ENCODE measurements at regions not wholly inside any gene's neighbourhood (a gene's known extent, or its start where the extent isn't known, plus 50 kb on each side); places are given as distances from the start of the nearest gene placed in this dataset.

DNA sequence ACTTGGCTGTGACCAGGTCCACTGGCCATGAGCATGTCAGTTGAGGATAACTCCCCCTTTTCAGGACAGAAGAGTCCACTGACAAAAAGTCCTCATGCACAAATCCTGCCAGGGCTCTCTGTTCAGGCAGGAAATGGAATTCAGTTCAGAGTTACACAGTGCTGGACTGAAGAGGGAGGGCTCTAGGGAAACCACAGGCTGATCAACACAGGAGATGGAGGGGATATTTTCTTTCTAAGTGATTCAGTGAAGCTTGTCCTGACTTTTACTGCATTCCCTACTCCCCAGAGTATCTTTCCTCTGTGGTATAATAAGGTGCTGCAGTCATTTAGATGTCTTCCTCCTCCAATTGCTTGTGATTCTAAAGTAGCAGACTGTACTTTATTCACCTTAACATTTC, 335.5 kb upstream of the IGFBP7 start:
- DNase-seq = no peak

DNA sequence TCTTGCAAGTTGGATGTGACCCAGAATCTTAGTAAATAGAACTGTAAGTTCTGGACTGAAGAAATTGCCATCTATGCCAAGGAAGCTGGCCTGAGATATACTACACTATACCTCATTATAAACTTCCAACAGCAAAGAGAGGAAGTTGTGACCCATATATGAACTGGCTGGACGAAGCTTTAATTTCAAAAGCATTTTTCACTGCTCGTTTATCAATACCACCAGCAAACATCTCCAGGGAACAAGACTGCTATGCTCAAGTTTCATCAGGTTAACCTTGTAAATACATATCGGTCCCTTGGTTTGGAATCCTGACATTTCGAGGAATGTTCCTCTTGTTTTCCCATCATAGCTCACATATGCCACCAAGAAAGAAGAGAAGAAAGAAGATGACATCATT, 334.5 kb upstream of the IGFBP7 start:
- no peak for DNase-seq

DNA sequence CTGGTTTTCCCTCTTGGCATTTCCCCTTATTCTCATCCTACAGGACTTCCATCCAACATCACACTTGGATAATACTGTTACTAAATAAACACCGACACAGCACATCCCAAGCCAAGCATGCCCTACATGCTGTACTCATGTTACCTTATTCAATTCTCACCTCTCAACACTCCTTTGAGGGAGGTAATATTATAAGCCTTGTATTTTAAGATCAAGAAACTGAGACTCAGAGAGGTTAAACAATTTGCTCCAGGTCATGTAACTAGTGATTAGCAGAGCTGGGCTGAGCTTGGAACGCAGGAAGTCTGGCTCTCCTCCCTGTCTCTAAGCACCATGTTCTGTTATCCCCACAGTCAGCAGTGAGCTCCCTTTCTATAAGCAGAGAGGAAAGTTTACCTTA, 333.6 kb upstream of the IGFBP7 start:
- no peak for DNase-seq

DNA sequence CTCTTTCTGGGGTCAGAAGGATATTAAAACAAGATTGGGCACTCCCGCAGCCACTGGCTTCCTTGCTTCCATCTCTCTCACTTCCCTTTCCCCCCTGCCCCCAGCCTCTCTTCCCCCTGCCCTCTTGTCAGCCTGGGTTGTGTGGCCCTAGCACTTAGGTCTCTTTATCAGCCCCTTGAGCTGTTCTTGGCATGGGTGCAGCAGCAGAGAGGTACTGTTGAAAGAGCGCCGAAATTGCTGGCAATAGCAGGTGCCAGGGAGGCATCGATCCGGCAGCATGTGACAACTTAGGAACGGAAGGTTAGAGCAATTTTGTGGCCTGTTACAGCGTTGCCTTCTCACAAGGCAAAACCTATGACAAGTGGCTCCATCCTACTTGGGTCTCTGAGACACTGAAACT, 333.1 kb upstream of the IGFBP7 start:
- DNase-seq = no peak

DNA sequence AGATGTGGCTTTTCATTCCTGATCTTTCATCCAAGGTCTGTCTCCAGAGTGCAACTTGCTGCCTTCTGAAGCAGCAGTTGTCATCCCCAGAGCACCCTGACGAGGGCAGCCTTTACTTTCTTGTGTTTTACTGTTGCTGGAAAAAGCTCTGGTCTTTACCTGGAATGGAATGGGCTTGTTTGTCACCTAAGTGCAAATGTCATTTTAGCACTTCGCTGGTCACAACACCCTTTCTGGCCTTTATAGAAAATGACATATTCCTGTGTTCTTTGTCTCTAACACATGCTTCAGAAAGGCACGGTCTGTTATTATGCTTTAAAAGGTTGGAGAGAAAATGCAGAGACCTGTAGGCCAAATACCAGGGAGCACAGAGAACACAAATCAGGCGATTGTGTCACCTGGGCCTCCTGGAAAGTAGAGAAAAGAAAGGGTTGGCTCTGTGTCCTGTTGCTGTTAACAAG, 332.7 kb upstream of the IGFBP7 start:
- DNase-seq = no peak

DNA sequence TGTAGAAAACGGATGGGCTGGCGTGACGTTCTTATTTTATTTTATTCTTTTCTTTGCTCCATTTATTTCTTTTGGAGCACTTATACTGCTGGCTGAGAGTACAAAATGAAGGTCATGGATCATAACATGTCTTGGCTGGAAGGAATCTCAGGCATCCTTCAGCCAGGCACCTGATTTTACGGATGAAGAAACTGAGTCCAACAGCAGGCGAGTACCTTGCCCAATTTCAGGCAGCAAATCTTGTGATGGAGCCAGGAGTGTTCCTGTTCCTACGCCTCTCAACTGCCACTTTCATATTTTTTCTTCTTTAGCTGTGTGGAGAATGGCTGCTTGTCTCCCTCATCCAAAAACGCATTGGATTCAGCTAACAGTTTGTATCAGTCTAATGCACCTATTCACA, 332.1 kb upstream of the IGFBP7 start:
- DNase-seq = no peak

DNA sequence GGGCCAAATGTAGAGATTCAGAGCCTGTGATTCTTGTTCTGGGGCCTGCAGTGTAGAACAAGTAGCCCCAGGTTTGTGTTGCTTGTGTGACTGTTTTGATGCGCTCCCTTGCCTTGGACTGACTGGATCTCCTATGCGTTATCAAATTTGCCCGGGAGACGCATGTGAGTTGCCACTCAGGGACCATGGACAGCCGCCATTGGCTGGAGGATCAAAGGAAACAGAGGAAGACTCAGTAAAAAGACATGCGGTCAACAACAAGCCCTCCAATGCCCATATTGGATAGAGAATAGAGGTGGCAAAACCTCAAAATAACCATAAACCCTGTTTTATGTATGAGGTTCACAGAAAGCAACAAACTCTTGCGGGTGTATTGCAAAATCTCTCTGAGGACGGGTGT, 327.5 kb upstream of the IGFBP7 start:
- DNase-seq = no peak

DNA sequence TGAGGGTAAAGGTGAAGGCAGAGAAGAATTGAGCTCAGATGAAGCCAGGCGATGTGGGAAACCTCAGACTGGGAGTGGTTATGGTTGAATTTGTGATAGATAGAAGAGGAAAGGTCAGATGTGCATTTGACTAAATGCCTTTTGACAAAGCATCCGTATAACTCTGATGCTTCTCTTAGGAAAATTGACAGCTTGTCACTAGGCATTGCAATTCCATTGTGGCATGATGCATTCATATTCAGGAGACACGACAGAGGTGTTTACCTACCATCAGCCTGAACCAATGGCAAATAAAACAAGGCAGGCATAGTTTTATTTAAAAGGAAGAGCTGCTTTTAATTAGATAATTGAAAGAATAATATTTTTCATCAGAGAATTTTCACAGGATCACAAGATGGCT, 325.1 kb upstream of the IGFBP7 start:
- DNase-seq = no peak

DNA sequence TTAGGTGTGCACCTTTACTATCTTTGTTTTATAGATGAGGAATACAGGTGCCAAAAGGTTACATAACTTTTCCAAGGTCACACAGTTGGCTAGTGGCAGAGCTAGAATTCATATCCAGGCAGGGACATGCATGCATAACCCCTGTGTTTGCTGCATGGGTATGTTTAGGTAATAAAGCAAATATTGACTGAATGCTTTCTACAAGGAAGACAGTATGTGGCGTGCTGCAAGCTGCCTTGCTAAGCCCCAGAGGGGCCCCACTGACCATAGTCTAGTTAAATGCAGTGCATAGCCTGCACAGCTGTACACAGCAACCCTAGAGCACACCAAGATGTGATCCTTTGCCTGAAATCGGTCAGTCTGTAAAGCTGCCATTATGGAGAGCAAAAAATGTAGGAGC, 320.5 kb upstream of the IGFBP7 start:
- no peak for DNase-seq

DNA sequence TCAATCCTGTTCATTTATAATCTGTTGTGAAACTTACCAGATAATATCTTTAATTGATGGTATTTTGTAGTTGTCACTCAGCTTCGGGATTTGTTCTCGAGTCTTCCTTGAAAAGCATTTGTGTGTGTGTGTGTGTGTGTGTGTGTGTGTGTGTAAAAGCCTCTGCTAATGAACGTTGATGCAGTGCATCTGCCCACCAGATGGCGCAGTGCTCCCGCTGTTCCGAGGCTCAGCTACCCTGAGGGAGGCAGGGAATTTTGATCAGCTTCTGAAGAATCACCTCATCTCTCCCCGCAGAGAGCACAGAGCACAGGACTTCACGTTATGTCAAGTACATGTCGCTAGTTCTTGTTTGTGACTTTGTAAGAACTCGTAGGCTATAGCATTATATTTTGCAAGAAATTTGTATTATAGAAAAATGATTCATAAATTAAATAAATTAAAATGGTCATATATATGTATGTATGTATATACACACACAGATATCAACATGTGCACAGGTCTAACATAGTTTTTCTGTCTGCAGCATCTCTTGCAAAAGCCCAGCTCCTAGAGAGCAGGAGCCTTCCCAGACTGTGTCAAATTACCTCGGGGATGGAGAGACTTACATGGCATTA, 316.7 kb upstream of the IGFBP7 start:
- peak; percentile 12 for DNase-seq

DNA sequence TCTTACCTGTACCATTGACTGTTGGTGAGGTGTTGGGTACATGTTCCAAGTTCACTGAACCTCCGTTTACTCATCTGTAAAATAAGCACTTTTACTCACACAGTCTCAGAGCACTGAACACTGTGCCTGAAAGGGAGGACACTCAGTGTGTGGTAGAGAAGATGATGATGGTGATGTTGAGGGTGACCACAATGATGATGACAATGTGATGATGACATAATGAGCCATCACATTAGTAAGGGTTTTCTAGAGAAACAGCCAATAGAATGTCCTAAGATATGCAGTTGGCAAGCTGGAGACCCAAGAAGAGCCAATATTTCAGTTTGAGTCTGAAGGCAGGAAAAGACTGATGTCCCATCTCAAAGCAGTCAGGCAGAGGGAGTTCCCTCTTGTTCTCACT, 315.4 kb upstream of the IGFBP7 start:
- DNase-seq = no peak

DNA sequence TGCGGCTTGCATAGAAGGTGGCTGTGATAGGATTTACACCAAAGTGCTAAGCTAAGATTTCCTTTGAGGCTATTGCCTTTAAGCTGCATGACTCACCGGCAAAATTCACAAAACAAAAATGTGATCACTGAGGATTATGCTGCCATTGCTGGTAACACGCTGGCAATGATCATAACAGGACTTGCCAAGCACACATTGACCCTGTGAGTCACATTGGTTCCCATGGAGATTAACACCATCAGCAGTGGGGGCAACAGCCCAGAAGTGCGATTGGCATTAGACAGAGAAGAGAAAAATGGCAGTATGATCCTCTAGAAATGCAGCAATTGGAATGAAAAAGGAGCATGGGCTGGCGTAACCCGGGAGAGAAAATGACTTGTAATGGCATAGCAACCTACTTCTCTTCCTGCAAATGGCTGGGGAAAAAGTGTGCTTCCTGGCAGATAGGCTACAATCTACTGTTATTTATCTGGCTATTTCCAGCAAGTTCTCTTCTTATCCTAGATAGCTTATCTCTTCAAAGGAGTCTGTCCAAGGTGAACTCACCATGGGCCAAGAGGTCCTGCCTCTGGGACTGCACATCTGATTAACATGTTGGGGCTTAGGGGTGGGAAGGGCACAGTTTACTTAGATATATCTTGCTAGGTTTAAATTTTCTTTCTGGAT, 314.2 kb upstream of the IGFBP7 start:
- DNase-seq = no peak

DNA sequence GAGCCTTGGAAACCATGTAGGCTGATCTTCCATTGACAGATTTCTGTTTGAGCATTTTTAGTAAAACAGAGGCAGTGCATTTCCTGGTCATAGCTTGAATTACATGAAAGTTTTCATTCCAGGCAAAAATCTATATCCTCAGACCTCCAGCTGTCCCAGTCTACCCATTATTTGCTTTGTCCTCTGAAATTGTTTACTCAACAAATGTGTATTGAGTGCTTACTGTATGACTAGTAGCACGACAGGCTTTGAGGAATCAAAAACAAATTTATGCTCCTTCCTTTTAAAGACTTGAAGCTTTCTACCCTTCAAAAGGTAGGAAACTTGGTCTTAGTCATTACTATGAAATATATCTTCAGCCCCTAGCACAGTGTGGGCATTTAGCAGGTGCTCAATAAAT, 307.9 kb upstream of the IGFBP7 start:
- no peak for DNase-seq

DNA sequence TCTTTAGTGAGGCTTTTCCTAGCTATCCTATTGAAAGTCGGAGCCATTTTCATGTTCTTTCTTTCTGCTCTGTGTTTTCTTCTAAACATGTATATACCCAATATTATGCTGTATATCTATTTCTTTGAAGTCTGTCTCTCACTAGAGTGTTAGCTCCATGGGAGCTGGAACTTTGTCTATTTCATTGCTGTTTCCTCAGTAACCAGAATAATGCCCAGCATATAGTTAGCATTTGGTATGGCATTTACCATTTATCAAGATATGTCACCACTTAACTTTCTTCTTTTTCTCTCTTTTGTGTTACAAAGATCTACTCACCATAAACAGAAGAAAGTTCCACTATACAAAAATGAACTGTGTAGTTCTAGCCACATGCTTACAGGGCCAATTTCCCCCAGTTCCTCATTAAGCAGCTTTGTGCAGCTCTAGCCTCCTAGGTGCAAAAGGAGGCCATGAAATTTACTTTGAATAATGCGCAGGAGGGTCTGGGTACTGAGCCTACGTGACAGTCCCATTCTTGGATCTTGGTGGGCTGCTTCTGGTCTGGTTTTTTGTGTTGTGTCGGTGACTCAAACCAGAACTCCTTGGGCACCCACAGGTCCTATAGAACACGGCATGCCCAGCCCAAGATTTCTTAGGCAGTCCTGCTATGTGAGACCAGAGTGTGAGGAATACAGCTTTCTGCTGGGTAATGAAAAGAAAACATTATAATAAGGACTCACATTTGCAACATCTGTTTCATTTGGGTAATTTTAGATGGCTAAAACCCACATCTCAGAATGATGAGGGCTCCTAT, 302.3 kb upstream of the IGFBP7 start:
- DNase-seq = no peak

DNA sequence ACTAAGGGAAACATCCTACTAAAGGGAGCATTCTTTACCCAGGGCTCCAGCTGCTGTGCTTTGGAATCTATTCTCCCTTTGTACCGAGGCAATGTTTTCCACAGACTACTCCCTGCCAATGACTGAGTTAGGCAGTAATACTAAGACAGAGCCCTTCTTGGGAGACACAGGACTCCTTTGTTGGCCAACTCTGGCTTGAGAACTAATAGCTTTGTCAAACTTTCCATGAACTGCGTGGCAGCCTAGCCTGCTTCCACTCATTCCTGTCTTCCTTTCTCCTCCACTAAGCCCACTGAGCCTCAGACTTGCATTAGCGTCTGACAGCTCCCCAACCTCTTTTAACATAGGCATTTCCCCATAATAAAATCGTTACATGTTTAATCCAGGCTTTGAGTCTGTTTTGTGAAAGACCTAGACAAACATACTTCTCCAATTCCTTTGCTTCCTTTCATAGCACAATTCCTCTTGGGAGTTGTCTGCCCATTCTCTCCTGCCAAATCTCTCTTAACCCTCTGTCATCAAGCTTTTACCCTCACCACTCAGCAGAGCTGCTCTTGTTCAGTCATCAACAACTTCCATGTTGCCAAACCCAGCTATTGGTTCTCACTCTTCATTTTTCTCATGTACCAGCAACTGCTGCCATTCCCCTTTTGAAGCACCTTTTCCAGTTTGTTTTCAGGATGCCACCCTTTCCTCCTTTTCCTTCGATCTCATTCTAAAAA, 300.3 kb upstream of the IGFBP7 start:
- DNase-seq = no peak

DNA sequence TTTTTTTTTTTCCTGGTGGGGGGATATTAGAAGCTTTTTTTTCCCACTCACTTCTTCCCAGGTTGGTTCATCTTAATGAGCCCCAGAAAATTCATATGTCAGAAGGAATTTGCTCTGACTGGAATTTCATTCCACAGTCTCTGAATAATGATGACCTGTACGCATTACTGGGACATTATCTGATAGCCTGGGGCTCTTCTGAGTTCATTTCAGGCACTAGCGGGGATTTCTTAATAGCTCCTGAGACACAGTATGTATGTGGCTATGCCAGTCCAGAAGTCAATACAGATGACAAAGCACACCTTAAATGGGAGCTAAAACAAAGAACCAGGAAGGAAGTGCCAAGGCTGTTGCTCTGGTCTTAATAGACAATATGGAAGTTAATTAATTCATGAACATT, 295.2 kb upstream of the IGFBP7 start:
- no peak for DNase-seq

DNA sequence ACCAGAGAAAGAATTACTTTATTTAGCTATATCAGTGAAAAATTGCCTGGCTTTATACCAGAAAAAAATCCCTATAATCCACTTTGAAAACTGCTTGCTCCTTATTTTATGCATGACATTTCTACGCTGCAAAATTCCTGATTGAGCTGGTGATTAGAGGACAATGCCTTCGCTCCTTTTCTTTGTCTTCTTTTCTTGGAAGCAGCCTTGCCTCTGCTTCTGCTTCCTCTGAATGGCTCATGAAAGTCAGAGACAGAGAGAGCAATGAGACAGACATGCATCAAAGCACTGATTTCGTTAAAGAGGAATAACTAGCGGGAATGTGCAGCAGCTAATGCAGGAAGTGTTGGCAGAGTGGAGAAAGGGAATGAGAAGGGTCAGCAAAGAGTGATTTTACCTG, 294.3 kb upstream of the IGFBP7 start:
- no peak for DNase-seq

DNA sequence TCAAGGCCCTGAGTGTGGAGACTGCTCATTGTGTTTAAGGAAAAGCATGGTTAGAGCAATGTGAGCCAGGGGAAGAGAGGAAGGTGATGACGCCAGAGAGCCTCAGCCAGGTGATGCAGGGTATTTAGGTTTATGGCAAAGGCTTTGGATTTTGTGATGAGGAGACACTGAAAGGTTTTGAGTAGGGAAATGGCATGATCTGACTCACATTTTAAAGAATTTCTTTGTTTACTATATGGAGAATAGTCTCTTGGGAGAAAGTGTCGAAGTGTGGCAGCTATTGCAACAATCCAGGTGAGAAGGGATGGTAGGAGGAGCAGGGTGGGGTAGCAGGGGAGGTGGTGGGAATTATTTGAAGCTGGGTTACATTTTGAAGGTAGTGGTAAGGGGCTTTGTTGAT, 293.4 kb upstream of the IGFBP7 start:
- DNase-seq = no peak

DNA sequence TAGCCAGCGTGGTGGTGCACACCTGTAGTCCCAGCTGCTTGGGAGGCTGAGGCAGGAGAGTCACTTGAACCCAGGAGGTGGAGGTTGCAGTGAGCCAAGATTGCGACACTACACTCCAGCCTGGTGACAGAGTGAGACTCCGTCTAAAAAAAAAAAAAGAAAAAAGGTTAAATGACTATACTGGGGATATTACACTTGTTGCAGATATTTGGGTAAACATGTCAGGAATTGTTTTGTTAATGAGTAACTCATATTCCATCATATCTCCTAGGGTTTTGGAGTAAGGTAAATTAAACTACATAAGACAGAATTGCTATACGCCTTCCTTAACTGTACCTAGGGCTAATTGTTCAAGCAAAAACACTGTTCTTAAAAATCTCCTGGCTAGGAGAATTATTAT, 291.4 kb upstream of the IGFBP7 start:
- DNase-seq = no peak

DNA sequence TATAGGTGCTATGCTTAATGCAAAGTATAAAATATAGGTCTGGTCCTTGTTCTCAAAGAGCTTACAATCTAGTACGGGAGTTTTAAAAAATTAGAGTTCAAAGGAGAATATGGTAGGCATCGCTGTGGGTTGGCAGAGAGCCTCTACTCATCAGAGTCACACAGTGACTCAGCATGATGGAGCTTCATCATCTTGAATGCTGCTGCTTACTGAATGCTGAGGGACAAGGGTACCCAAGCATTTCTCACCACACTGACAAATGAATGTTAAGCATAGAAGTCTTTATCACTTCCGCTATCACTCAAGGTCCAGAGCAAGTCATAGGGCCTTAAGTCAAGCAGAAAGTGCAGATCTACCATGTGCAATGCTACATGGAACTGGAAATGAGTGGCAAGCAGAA, 268.6 kb upstream of the IGFBP7 start:
- DNase-seq = no peak

DNA sequence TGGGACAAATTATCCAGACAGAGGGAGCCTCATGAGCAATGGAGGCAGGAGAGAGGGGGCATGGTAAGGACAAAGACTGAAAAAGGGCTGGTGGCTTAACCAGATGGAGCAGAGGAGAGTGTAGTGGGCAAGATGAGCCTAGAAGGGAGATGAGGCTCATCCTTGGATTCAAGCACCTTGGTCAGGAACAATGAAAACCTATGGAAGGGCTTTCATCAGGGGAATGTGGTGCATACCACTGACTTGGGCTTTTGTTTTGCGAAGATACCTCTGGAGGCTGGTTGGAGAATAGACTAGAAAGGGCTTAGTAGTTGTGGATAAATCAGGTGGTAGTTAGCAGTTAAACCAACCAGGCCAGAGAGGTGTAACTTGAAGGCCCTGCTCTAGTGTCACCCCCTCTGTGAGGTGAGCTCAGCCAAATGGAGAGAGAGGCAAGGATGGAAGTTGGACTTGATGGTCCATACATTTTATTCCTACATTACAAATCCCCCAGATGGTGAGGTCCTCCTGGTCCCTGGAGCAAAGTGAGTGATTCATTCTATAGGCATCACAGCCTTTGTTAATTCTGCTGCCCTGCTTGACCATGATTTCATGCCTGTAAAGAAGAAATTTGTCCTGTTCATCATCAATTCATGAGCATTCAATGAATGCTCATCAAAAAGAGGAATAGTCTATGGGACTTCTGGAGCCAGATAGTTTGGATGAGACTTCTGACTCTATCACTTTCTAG, 264.8 kb upstream of the IGFBP7 start:
- no peak for DNase-seq

DNA sequence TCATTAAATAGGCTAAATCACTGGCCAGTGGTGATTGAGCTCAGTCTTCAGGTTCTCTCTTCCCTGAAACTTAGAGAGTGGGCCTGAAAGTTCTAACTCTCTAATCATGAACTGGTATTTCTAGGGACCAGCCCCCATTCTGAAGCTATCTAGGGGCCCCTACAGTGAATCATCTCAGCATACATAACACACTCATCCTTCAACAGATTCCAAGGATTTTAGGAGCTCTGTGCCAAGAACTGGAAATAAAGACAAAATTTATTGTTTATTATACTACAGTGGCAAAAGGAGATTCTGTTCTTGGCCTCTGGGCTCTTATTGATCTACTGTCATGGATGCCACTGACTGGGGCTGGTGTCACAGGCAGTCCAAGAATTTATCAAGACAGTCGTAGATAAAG, 263.8 kb upstream of the IGFBP7 start:
- no peak for DNase-seq

DNA sequence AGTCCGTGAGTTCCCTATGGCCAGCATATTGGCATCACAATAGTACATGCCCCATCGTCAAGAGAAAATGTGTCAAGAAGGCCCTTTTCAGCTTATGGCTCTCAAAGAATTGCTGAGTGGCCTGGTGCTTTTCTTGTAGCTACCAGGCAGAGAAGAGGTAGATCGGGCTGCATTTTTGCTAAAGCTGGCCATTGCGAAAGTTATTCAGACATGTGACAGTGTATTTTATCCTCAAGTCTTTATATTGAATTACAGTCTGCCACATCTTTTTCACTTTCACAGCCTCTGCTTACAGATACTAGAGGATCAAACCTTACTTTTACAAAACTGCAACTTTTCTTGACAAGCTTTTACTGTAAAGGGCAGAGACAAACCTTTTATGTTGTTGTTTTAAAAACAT, 261.5 kb upstream of the IGFBP7 start:
- DNase-seq = no peak

Data from stimulated activated CD4-positive, alpha-beta T cell treated with anti-CD3 and anti-CD28 coated beads, Interleukin-4, amount 100 ng/mL, for 24 hours (primary cell).